Lower leg skin (tissue), 3 donors: ENCODE measurements at regions not wholly inside any gene's neighbourhood (a gene's known extent, or its start where the extent isn't known, plus 50 kb on each side); places are given as distances from the start of the nearest gene placed in this dataset.

Experiments
- CTCF ChIP-seq, 3 donors: fragments of 450-650 bp; IDR thresholded peaks; one replicate each; pipeline ENCODE4 v1.5.1; 2016; ENCODE audit warnings: antibody characterized with exemption in 3 of 3, mild to moderate bottlenecking in 3 of 3, moderate library complexity in 2 of 3
- POLR2A ChIP-seq, 2 donors: fragments of 450-650 bp; IDR thresholded peaks; one replicate each; pipeline ENCODE4 v1.6.1; 2016 to 2017; ENCODE audit warnings: antibody characterized with exemption in 2 of 2, mild to moderate bottlenecking in 1 of 2, moderate library complexity in 1 of 2

DNA sequence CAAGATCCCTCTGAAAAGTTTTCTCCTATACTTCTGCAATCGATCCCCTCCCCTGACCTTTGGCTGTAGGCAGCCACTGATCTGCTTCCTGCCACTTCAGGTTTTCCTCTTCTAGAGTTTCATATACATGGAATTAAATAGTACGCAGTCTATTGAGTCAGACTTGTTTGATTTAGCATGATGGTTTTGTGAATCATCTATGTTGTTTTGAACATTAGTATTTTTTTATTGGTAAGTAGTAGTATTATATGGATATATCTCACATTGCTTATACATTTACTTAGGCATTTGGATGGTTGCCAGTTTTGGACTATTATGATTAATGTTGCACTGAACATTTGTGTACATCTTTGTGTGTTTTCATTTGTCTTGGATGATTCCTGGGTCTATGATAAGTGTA is 518.0 kb downstream of the CD109 start:
- no peak for TF ChIP-seq CTCF (IDR thresholded peaks at IDR 0.05)
- TF ChIP-seq POLR2A (IDR thresholded peaks at IDR 0.05), result no peak
